MM.1S (cell line): ENCODE measurements at regions not wholly inside any gene's neighbourhood (a gene's known extent, or its start where the extent isn't known, plus 50 kb on each side); places are given as distances from the start of the nearest gene placed in this dataset.
"Not testable (repeated sequence)": the region's sequence is repeated elsewhere in the genome, so short reads cannot be mapped to it uniquely, and the experiment has no call there.

Experiments used
- CTCF ChIP-seq: fragments of 300-600 bp; sonication (generic); IDR thresholded peaks from 2 replicates; pipeline ENCODE4 v1.5.1; 2016; ENCODE audit warnings: antibody characterized with exemption, low read length, mixed read lengths
- EZH2 ChIP-seq: fragments of 300-600 bp; sonication (generic); optimal IDR thresholded peaks from 2 replicates; pipeline ENCODE3; 2017; ENCODE audit warnings: low read depth, mild to moderate bottlenecking, antibody characterized with exemption, low read length, mixed read lengths
- EZH2phosphoT487 ChIP-seq: fragments of 300-600 bp; sonication (generic); IDR thresholded peaks from 2 replicates; pipeline ENCODE4 v1.6.1; 2018; ENCODE audit warnings: antibody characterized with exemption, low read length

- TF ChIP-seq CTCF, EZH2, EZH2phosphoT487: not testable (repeated sequence)
Observed at GRCh38 chr14:83188311-83188710, 1654.7 kb upstream of the SEL1L start.
